Stimulated activated CD8-positive, alpha-beta memory T cell treated with anti-CD3 and anti-CD28 coated beads, Interleukin-4, amount 100 ng/mL, for 48 hours (primary cell): ENCODE measurements at regions not wholly inside any gene's neighbourhood (a gene's known extent, or its start where the extent isn't known, plus 50 kb on each side); places are given as distances from the start of the nearest gene placed in this dataset.

Experiments used
- DNase-seq: peaks from one replicate; pipeline ENCODE4 v3.0.0-alpha.2; 2020

DNA sequence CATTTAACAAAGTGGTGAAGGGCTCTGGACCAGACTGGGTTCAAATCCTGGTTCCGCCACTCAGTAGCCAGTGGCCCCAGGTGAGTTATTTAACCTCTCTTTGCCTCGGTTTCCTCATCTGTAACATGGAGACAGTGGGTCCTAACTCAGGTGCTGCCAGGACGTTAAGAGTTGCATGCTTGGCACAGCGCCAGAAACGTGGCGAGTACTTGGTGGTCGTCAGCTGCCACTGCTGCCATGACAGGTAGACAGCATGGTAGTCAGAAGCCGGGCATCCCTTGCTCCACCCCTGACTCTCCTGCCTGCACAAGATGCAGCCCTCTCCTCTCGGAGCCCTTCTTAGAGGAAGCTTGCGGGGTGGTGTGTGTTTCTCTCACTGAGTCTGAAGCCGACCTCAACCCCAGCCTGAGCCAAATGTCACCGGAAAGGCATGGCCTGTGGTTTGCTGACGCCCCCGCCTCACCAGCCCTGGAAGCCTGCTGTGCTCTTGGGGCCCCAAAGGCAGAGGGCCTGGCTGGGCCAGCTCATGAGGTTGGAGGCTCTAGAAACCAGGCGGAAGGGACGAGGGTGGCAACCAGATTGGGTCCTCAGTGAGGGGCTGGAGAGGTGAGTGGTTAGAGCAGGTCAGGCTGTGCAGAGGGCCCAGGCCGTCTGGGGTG is 160.8 kb upstream of the TLE3 start:
- DNase-seq: peak; percentile 88

DNA sequence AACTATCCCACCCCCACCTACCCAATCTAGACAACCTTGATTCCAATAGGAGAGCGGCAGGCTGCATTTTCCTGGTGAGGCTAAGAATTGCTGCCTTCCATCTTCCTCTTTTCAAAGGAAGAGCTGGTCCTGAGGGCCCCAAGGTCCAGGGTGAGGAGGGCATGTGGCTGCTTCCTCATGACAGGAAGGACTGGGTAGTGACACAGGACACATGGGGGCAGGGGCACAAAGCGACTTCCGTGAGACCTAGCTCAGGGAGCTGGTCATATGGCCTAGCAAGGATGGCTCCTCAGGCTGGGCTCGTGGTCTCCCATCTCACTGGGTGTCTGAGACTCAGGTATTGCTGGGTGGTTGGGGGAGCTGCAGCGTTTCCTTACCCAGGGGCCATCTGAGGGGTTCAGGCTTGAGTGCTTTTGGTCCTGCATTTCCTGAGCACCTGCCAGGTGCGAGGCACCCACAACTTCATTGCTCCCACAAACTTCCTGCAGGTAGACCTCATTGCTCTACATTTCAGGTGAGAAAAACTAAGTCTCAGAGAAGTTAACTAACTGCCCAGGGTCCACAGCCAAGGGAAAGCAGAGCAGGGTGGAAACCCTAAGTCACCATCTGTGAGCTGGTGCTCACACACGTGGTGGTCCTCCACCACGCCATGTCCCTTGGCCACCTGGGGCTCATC is 160.0 kb upstream of the TLE3 start:
- DNase-seq: no peak

DNA sequence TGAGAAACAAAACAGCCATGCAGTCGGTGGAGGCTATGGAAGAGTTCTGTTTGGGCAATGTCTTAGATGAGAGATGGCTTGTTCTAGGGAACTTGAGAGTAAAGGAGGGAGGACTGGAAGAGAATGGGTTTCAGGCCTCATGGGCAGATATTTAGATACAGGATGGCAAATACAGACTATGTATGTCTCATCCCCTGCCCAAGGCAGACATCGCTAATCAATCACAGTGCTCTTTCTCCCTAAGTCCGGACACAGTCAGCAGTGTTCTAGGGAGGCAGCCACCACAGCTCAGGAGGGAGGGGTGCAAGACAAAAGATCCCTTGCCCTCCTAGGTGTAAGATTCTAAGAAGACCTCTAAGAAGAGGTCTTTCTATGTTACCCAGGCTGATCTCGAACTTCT is 159.3 kb upstream of the TLE3 start:
- DNase-seq: no peak

DNA sequence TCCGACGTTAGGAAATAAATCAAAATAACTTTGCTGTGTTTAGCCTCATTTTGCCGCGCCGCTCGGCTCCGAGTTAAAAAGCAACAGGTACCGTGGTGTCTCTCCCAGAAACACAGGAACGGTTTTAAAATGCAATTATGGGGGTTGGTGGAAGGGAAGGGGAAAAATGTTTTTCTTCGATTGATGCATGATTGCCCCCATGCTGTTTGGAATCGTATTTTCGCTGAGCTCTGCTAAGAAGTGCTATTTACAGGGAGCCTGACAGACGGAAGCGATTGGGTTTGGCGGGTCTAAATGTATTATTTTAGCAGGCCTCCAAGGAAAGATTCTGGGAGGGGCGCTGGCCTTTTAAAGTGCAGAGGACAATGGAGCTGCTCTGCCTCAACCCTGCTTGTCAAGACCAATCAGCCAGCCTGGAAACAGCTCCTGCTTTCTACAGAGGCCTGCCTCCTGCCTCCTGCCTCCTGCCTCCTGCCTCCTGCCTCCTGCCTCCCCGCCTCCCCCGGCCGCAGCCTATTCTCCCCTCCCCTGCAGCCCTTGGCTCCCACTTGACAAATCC is 156.7 kb upstream of the TLE3 start:
- DNase-seq: no peak

DNA sequence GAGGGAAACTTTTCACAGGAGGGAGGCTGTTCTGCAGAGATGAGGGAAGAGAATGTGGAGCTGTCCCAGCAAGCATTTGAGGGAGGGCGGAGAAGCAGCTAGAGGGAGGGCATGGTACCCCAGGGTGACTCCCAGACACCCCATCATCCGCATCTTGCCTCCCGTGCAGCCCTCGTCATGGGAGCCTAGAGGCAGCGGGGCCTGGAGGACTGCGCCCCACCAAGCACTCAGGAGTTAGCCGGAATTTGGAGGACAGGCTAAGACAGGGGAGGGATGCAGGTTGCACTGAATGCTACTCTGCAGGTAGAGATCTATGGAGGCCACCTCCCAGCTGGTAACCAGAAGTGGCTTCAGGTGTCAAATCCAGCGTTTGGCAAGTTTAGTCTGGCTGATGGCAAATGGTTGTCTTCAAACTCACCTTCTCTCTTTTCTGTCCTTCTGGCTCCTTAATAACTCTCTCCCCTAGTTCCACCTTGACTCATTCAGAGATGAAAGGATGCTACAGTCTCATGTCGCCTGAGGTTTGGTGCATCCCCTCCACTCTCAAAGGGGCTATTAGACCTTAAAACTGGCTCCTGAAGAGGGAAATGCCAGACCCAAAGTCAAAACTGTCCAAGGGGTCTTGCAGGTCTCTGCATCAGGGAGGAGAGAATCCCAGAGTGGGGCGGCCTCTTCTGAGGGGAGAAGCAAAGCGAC is 155.9 kb upstream of the TLE3 start:
- no peak for DNase-seq

DNA sequence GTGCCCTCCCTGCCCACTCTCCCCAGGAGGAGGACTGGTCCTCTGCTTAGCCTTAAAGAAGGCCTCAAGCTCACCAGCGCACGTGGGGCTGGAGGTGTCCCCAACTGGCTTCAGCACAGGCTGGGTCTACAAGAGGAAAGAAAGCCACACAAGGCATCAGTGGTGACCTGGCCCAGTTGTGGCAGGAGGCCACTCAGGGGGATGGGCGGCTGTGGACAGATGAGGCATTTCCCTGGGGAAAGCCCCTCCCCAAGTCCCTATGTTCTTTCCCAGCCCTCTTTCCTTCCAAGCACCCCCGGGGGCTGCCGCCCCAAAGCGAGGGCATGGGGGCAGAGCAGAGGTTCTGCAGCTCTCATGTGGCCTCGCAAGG is 155.2 kb upstream of the TLE3 start:
- no peak for DNase-seq

DNA sequence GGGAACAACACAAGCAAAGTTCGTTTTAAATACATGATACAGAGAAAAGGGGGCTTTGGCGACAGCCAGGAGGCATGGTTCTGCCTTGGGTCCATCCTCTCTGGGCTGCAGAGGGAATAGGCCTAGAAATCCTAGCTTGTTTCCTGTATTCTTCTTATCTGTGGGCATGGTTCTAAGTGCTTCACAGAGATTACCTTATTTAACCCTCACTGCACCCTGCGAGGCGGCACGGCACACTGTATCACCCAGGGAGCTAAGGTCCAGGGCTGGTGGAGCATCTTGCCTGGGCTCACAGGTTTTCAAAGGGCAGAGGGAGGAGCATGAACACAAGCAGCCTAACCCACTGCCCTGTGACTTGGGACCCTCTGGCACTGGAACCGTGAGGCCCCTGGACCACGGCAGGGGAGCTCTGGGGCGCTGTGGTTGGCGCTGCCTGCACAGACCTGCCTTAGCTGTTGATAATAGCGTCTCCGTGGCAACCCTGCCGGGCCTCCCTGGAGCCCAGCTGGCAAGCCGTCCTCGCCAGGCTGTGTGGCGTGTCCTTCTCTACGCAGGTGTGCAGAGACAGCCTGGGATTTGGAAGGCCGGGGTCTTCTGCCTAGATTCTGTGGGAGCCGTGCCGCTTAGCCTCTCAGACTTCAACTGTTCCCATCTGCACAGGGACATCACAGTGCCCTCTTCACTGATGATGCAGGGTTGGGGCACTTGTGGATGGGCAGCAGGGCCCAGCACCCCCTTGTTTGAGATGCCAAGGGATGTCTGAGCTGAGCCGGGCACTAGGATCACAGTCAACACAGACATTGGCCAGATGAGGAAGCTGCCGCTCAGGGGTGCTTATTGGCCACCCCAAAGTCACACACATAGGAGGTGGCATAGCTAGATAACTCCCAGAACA is 154.6 kb upstream of the TLE3 start:
- DNase-seq: no peak

DNA sequence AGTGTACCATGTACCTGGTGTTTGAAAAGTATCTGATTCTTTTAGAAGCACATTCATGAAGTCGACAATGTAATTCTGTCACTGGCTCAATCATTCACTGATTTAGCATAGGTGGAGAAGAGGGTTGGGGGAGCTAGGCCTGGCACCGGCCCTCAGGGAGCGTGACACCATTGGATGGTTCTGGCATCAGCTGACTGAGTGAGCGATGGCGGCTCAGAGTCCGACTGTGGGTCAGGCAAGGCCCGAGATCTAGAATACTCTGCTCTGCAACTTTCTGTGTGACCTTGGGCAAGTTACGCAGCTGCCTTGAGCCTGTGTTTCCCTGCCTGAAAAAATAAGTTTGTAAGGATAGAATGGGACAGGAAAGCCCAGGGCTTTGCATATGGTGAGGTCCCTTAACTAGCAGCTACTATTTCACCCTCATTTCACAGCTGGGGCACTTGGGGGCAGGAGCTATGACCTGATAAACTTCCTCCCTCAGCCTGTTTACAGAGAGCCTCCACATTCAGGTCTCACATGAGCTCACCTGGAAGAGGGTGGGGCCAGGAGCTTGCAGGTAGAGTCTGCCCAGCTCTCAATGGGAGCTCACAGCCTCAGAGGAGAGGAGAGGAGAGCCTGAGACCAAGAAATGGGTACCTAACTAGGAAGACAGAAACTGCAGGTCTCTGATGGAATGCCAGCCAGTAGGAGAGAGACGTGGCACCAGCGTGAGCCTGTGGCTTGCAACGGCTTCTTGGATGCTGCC is 153.7 kb upstream of the TLE3 start:
- no peak for DNase-seq

DNA sequence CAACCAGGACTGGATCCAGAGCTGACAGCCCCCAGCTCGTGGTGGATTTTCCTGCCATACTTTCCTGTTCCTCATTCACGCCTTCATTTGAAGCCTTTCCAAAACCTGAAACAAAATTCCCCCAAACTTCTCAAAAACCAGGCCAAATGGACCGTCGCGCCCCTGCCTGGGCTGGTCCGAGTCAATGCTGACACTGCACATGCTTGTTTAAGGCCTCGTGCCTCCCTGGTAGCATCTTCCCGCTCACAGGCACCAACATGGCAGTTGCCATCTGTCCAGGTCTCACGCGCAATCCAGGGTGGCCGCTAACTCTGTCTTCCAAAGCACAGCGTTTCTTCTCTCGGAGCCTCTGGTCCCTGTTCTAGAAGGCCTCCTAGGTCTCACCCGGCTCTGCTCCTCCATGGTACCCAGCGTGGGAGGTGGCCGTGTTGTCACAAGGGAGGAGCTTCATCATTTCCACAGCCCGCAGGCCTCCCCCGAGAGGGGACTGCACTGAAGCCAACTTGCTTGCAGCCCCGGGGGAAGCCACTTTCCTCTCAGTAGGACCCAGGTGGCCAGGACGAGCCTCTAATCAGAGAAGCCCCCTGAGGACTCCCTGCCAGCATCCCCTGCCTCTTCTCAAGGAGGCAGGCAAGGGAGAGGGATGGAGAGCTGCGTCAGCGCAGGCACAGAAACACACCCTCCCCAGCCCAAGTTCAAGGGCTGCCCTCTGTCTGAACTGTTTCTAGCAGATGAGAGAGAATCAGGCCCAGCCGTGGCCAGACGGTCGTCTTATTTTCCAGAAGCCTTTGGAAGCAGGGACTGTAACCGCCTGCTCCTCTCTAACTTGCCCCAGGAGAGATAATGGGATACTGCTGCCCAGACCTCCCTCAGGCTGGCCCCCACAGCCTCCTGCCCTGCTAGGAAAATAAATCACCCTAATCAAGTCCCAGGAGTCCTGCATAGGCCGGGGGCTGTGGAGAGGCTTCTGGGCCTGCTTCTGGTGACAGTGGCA is 152.8 kb upstream of the TLE3 start:
- no peak for DNase-seq

DNA sequence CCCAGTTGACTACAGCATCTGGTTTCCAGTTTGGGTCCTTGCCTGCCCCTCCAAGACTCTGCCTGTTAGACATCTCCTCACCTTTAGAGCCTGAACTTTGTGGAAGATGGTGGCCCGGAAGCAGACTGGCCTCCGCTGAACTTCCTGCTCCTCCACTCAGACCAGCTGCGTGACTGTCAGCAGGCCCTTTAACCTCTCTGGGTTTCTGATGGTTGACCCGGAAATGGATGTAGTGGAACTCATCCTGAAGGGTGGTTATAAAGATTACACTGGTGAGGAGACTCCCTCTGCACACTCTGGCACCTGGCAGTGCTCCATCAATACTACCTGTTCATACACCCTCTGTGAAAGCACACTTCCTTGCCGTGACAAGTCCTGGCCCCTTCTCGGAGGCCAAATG is 151.9 kb upstream of the TLE3 start:
- DNase-seq: no peak

DNA sequence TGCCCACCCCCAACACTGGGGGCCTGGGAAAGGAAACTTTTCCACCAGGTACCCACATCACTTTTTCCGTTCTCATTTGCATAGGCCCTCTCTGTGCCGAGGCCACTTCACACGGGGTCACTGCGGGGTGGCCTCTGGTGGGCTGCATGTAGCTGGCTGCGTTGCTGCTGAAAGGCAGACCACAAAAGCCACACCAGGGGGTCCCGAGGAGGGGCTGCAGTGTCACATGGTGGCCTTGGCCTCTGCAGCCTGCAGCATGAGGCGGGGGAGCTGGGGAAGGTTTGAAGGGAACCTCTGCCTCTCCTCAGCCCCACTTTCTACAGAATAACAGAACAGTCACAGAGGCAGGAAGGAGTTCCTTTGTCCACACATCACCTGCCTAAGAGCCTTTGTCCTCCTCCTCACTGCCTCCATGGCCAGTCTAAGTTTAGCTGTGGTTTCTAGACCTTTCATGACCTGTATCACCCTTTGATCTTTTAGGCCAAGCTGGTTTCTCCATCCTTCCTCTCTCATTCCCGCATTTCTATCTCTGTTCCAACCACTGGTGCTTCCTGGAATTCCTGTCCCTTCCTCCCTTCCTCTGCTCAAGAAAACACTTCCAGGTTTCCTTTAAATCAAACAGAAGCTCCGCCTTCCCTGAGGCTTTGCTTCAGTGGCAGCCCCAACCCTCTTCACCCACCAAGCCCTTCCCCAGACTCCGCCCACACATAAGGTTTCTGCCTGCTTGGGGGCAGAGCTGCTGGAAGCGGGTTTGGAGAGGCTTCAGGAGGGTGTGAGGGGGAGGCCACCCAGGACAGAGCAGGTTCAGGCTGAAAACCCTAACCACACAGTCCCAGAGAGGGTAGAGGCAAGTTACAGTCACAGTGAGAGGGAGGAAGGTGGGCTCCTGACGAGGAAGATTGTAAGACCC is 150.7 kb upstream of the TLE3 start:
- DNase-seq: no peak

DNA sequence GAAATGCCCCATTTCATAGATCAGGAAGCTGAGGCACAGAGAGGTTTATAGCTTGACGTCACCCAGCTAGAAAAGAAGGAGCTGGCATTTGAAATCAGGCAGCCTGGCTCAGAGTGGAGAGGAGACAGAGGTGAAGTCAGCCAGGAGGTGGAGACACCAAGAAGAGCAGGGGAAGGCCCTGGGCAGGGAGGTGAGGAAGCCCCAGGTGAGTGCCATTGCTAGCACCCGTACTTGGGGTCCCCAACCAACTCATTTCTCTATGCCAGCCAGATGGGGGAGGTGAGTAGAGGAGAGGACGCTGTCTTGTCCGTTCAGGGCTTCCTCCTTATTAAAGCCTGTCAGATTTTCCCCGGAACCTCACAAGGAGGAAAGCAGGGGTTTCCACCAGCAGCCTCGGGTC is 149.6 kb upstream of the TLE3 start:
- no peak for DNase-seq

DNA sequence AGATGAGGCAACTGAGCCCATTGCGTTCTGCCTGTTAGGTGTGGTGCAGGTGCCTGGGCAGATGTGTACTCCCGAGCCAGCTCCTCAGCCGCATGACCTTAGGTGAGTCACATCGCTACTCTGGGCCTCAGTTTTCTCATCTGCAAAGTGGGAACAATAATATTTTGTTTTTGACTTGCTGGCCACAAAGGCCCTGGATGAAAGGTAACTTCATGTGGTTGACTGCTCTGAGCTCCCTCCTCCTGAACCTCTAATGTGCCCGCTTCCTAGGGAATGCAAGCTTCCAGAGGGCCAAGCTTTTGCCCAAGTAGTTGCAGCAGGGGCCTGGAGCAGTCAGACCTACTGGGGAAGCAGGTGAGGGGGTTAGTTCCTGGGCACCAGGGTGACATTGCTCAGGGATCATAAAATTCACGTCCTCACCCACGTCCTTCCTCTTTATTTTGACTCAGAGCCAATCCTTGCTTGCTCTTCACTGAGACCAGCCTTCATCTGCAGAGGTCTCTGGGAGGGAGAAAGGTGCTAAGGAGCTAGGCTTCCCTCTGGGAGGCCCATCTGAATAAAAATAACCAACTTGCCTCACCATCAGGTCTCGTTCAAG is 149.0 kb upstream of the TLE3 start:
- no peak for DNase-seq

DNA sequence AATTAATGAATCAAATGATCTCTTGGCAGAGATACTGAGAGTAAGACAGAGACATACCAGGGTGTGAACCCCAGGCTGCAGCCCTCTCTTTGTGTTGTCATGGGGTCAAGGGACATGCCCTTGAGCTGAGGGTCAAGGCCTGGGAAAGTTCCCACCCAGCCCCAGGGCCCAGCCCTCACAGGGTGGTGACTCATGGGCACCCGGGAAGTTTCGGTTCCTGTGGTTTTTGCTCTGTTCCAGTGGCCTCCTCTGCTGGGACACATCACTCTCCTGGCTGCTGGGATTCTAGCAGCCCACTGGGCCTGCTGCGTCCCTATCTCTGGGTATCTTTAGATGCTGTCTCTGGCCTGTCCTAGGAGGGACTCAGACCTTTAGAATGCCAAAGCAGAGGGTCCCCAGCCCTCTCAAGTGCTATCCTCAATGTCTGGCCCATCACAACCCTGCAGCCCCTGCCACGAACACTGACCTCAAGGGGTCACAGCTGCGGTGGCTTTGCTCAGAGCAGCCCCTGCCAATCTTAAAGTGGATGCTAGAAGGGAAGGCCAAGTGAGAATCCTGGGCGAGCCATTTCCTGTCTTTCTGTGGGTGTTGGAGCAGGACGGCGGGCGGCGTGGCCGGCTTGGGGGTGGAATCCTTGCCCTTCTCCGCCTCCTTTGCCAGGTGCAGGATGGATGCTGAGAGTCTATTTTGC is 148.4 kb upstream of the TLE3 start:
- DNase-seq: no peak

DNA sequence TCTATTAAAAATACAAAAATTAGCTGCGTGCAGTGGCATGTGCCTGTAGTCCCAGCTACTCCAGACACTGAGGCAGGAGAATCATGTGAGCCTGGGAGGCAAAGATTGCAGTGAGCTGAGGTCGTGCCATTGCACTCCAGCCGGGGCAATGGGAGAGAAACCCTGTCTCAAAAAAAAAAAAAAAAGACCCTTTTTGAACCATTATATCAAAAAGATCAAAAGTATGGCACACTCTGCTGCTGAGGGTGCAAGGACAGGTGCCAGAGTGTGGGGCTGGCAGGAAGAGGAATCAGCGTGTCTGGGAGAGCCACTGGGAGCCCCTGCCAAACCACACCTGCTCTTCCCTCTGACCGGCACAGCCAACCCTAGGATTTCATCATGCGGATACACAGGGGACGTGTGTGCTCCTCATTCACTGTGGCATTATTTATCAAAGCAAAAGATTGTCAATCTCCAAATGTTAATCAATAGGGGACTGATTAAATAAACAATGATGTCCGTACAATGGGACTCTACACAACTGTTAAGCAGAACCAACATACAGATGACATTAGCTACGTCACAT is 147.3 kb upstream of the TLE3 start:
- DNase-seq: no peak

DNA sequence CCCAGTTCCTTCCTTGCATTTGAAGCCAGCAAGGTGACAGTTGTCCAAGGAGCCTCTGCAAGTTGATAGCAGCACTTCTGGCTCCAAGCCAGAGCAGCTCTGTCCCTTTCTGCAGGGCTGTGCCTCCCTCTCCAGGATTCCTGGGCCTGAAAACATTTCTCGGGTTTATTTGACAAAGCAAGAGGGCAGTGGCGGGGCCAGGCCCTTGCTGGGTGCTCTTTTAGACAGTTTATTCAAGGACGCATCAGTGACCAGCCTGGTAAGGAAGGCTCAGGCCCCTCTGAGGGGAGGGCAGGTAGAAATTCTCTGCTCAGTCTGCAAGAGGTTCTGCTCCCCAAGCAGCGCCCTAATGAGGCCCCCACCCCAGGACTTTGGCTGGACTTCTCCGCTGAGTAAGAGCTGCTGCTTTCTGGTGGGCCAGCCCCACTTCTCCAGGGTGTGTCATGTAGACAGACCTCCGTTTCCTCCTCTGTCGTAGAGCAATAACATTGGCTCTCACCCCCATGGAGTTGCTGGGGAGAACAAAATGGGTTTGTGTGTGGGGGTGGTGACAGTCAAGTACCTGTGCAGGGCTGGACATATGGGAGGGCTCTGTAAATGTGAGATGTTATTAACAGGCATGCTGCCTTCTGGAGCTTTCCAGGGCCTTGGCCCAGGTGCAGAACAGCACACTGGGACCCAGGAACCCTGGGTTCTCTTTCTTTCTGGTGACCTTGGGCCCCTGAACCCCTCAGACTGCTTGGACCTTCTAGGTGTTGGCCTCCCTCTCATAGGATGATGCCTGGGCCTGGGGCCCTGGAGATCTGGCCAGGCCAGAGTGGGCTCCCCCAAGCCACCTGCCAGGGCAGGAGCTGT is 146.2 kb upstream of the TLE3 start:
- DNase-seq: no peak

DNA sequence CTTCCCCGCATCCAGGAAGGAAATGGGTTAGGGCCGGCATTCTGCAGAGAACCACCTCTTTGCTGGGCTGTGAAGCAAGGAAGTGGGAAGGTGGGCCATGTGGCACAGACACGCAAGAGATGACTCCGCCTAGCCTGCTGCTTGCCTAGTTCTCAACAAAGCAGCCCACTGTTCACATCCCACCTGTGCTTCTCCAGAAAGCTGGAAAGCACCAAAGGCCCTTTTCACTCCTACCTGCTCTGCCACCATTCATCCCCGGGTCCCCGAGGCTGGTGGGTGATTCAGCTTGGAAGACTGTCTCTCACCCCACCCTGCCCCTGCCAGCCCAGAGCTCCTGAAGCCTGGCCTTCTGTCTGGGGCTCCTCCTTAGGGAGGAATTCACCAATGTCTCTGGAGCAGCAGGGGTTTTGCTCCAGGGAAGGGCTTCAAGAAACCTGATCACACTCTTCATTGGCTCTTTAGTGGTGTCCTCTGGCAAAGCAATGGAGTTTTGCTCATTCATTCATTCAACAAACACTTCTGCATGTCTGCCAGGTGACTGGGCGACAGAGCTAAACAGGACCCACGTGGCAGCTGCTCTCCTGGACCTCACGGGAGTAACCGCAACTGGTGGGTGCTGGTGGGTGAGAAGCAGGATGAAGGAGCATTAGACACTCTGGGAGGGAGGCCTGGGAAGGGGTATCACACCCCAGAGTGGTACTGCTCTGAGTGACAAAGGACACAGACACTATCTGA is 145.4 kb upstream of the TLE3 start:
- no peak for DNase-seq
